ENCODE measurements at regions not wholly inside any gene's neighbourhood (a gene's known extent, or its start where the extent isn't known, plus 50 kb on each side); places are given as distances from the start of the nearest gene placed in this dataset.

- Histone ChIP-seq H3K9me3 (no peaks in the 10 kb centered on the region), H3K4me1 (no peaks in the 10 kb centered on the region), H3K27ac (no peak overlapping the region), H3K4me3 (no peak overlapping the region), H3K36me3 (no peaks in the 10 kb centered on the region), H3K27me3 (no peaks in the 10 kb centered on the region)
- TF ChIP-seq POLR2AphosphoS5 (IDR thresholded peaks at IDR 0.05) (no peak), CTCF (IDR thresholded peaks at IDR 0.05) (no peak), EP300 (IDR thresholded peaks at IDR 0.05) (no peak), POLR2A (IDR thresholded peaks at IDR 0.05) (no peak)
- intact Hi-C loops (cut with DNase I; ENCODE audit: low total_unique reads): loop anchor here (5.0 kb wide), 1 partner anchor 299 kb away; no protein-coding TSS in a partner anchor
- no peak for DNase-seq
- WGBS, 5 donors: 62 to 73% (median 69%) methylated on average over 3 of the region's 3 CpGs
Observed at GRCh38 chr6:123716506-123716905, 79.8 kb upstream of the TRDN start.

GRCh38 chr6:123715006-123715863 lies 78.5 kb upstream of the TRDN start:
- intact Hi-C loops (cut with DNase I; ENCODE audit: low total_unique reads): loop anchor here (5.0 kb wide), 1 partner anchor 298 kb away; no protein-coding TSS in a partner anchor
- Histone ChIP-seq H3K9me3 (no peaks in the 10 kb centered on the region), H3K36me3 (no peaks in the 10 kb centered on the region), H3K27ac (no peak overlapping the region), H3K4me1 (no peaks in the 10 kb centered on the region), H3K27me3 (no peaks in the 10 kb centered on the region), H3K4me3 (no peak overlapping the region)
- peak in 1 of 2 donors; percentile 48 for DNase-seq
- TF ChIP-seq POLR2A (IDR thresholded peaks at IDR 0.05) (no peak), POLR2AphosphoS5 (IDR thresholded peaks at IDR 0.05) (no peak), EP300 (IDR thresholded peaks at IDR 0.05) (no peak), CTCF (IDR thresholded peaks at IDR 0.05) (peak in 4 of 7 experiments; percentile 17 to 38 (median 26))
- 55 to 63% (median 60%) methylated on average over 7 of the region's 7 CpGs for WGBS, 5 donors

- H3K36me3 ChIP-seq: no peaks in the 10 kb centered on the region
- DNase-seq: no peak
- no peaks in the 10 kb centered on the region for H3K27me3 ChIP-seq
- H3K4me1 ChIP-seq: no peaks in the 10 kb centered on the region
- 74 to 78% (median 76%) methylated on average over 3 of the region's 3 CpGs for whole genome bisulfite sequencing, 5 donors
- no peak overlapping the region for H3K4me3 ChIP-seq
- intact Hi-C loops (cut with DNase I; ENCODE audit: low total_unique reads): no loop called here
- no peak for TF ChIP-seq POLR2A (IDR thresholded peaks at IDR 0.05)
- no peak for TF ChIP-seq POLR2AphosphoS5 (IDR thresholded peaks at IDR 0.05)
- no peak for TF ChIP-seq EP300 (IDR thresholded peaks at IDR 0.05)
- no peak for TF ChIP-seq CTCF (IDR thresholded peaks at IDR 0.05)
- H3K9me3 ChIP-seq: no peaks in the 10 kb centered on the region
- H3K27ac ChIP-seq: no peak overlapping the region
Observed at GRCh38 chr6:123712831-123713230, 76.1 kb upstream of the TRDN start.

- no peak overlapping the region for H3K27ac ChIP-seq
- no peak for TF ChIP-seq POLR2AphosphoS5 (IDR thresholded peaks at IDR 0.05)
- TF ChIP-seq EP300 (IDR thresholded peaks at IDR 0.05): no peak
- no peak for TF ChIP-seq CTCF (IDR thresholded peaks at IDR 0.05)
- TF ChIP-seq POLR2A (IDR thresholded peaks at IDR 0.05): no peak
- no peaks in the 10 kb centered on the region for H3K36me3 ChIP-seq
- H3K4me3 ChIP-seq: no peak overlapping the region
- no peaks in the 10 kb centered on the region for H3K9me3 ChIP-seq
- no peaks in the 10 kb centered on the region for H3K4me1 ChIP-seq
- WGBS, 5 donors: 85 to 92% (median 90%) methylated on average over 3 of the region's 3 CpGs
- H3K27me3 ChIP-seq: no peaks in the 10 kb centered on the region
- no peak for DNase-seq
- intact Hi-C loops (cut with DNase I; ENCODE audit: low total_unique reads): no loop called here
Observed at GRCh38 chr6:123702943-123703342, 66.2 kb upstream of the TRDN start.
